H1 (cell line): ENCODE measurements at regions not wholly inside any gene's neighbourhood (a gene's known extent, or its start where the extent isn't known, plus 50 kb on each side); places are given as distances from the start of the nearest gene placed in this dataset.

Experiments used
- CTCF ChIA-PET: fragments of 300-600 bp; sonication (Branson Sonifier 250); formaldehyde crosslinking; loops from one replicate; lab custom pipeline; 2021; ENCODE audit not compliant: partially characterized antibody; lab: Charles Lee
- POLR2A ChIA-PET: fragments of 300-600 bp; sonication (Branson Sonifier 250); formaldehyde crosslinking; loops from one replicate; lab custom pipeline; 2021; ENCODE audit warnings: inconsistent platforms; ENCODE audit not compliant: partially characterized antibody; lab: Charles Lee
- DNase-seq, 2 experiments: peaks; one replicate each; pipeline versions ENCODE4 v3.0.0 to v3.0.0-alpha.2; 2010 to 2022; ENCODE audit warnings: low spot score in 2 of 2, low read depth in 1 of 2, mixed read lengths in 1 of 2
- FAIRE-seq: peaks from 2 replicates; lab custom pipeline; 2011; peaks lifted over from hg19 to GRCh38; lab: Jason Lieb, UNC
- H2AFZ ChIP-seq: 2 replicates; pipeline ENCODE4 v1.8.1; 2012; ENCODE audit warnings: low read length, inconsistent platforms
- H2AK5ac ChIP-seq: 2 replicates; pipeline ENCODE4 v1.6.1; 2013; ENCODE audit warnings: low read depth, low read length
- H2BK120ac ChIP-seq: replicated peaks from 2 replicates; pipeline ENCODE3; 2013; ENCODE audit warnings: low read depth, low read length, inconsistent platforms
- H2BK12ac ChIP-seq: 2 replicates; pipeline ENCODE4 v1.6.1; 2013; ENCODE audit warnings: low read depth, low read length
- H2BK15ac ChIP-seq: 2 replicates; pipeline ENCODE4 v1.6.1; 2013; ENCODE audit warnings: low read length
- H2BK20ac ChIP-seq: 2 replicates; pipeline ENCODE4 v1.6.1; 2013; ENCODE audit warnings: low read length
- H2BK5ac ChIP-seq: 2 replicates; pipeline ENCODE4 v1.6.1; 2013; ENCODE audit warnings: low read depth, low read length
- H3K14ac ChIP-seq: 2 replicates; pipeline ENCODE4 v1.6.1; 2013; ENCODE audit warnings: inconsistent platforms; ENCODE audit not compliant: insufficient read length
- H3K18ac ChIP-seq: 2 replicates; pipeline ENCODE4 v1.6.1; 2013; ENCODE audit warnings: low read length; ENCODE audit errors: extremely low read depth
- H3K23ac ChIP-seq: 2 replicates; pipeline ENCODE4 v1.6.1; 2013; ENCODE audit warnings: inconsistent platforms; ENCODE audit not compliant: insufficient read length
- H3K23me2 ChIP-seq: 2 replicates; pipeline ENCODE4 v1.6.1; 2013; ENCODE audit warnings: low read depth, low read length
- H3K27ac ChIP-seq: 2 replicates; pipeline ENCODE4 v1.6.1; 2011; ENCODE audit warnings: low read depth, low read length, inconsistent platforms
- H3K27me3 ChIP-seq, 4 experiments: replicated peaks in 1 of 4; 1 replicate in 1 of 4; 2 replicates in 3 of 4; pipeline versions ENCODE4 v1.6.1 to v1.8.1; 2011 to 2013; ENCODE audit warnings: low read length in 3 of 4, mild to moderate bottlenecking in 3 of 4, inconsistent platforms in 2 of 4, mixed read lengths in 2 of 4, moderate library complexity in 1 of 4; ENCODE audit not compliant: control insufficient read depth in 3 of 4, insufficient read depth in 3 of 4; ENCODE audit errors: extremely low read depth in 1 of 4
- H3K36me3 ChIP-seq, 4 experiments: 2 replicates each; pipeline versions ENCODE4 v1.6.1 to v1.8.1; 2011 to 2013; ENCODE audit warnings: mild to moderate bottlenecking in 4 of 4, low read length in 3 of 4, moderate library complexity in 2 of 4, control low read depth in 1 of 4, inconsistent platforms in 1 of 4; ENCODE audit not compliant: insufficient read depth in 4 of 4, control insufficient read depth in 2 of 4
- H3K4ac ChIP-seq: replicated peaks from 2 replicates; pipeline ENCODE3; 2013; ENCODE audit warnings: low read length, low read depth, mixed read lengths, inconsistent platforms; ENCODE audit not compliant: insufficient read length
- H3K4me1 ChIP-seq, 4 experiments: replicated peaks in 1 of 4; 1 replicate in 1 of 4; 2 replicates in 3 of 4; pipeline versions ENCODE4 v1.6.1 to v1.8.1; 2011 to 2013; ENCODE audit warnings: low read length in 3 of 4, inconsistent platforms in 2 of 4, mixed read lengths in 1 of 4; ENCODE audit not compliant: insufficient read depth in 4 of 4, control insufficient read depth in 3 of 4
- H3K4me2 ChIP-seq, 2 experiments: 2 replicates each; pipeline versions ENCODE4 v1.6.1 to v1.8.1; 2011 to 2013; ENCODE audit warnings: low read depth in 2 of 2, low read length in 2 of 2, control low read depth in 1 of 2, inconsistent platforms in 1 of 2, mild to moderate bottlenecking in 1 of 2; ENCODE audit not compliant: insufficient read depth in 1 of 2
- H3K4me3 ChIP-seq, 4 experiments: fragments of 200-600, 300-600 bp in 1 of 4; sonication (generic), shearing (Covaris generic), sonication (Bioruptor Twin) in 1 of 4; 2 replicates each; pipeline versions ENCODE4 v1.5.1 to v1.8.1; 2011 to 2016; ENCODE audit warnings: low read length in 4 of 4, low read depth in 3 of 4, control low read depth in 2 of 4, inconsistent platforms in 2 of 4, mild to moderate bottlenecking in 2 of 4, mixed read lengths in 1 of 4, moderate library complexity in 1 of 4; ENCODE audit not compliant: insufficient read depth in 2 of 4; ENCODE audit errors: extremely low read depth in 1 of 4
- H3K56ac ChIP-seq: replicated peaks from 2 replicates; pipeline ENCODE3; 2013; ENCODE audit warnings: low read depth, mild to moderate bottlenecking, mixed read lengths, low read length, inconsistent platforms; ENCODE audit not compliant: insufficient read length
- H3K79me1 ChIP-seq: 2 replicates; pipeline ENCODE4 v1.6.1; 2013; ENCODE audit warnings: low read depth, low read length, control low read depth
- H3K79me2 ChIP-seq, 2 experiments: 2 replicates each; pipeline versions ENCODE4 v1.6.1 to v1.8.1; 2012 to 2013; ENCODE audit warnings: low read length in 2 of 2, mild to moderate bottlenecking in 2 of 2, inconsistent platforms in 1 of 2; ENCODE audit not compliant: insufficient read depth in 2 of 2, control insufficient read depth in 1 of 2
- H3K9ac ChIP-seq, 4 experiments: replicated peaks in 1 of 4; 1 replicate in 1 of 4; 2 replicates in 3 of 4; pipeline versions ENCODE4 v1.6.1 to v1.8.1; 2011 to 2013; ENCODE audit warnings: low read depth in 3 of 4, low read length in 3 of 4, control low read depth in 2 of 4, mild to moderate bottlenecking in 2 of 4, moderate library complexity in 2 of 4, inconsistent platforms in 1 of 4; ENCODE audit errors: extremely low read depth in 1 of 4
- H3K9me3 ChIP-seq, 2 experiments: 2 replicates each; pipeline versions ENCODE4 v1.6.1 to v1.8.1; 2012 to 2013; ENCODE audit warnings: mild to moderate bottlenecking in 2 of 2, moderate library complexity in 2 of 2, control low read depth in 1 of 2, inconsistent platforms in 1 of 2, low read depth in 1 of 2, low read length in 1 of 2, mixed read lengths in 1 of 2; ENCODE audit not compliant: insufficient read depth in 2 of 2
- H4K20me1 ChIP-seq, 2 experiments: replicated peaks in 1 of 2; 2 replicates each; pipeline versions ENCODE3 to v1.8.1; 2011 to 2013; ENCODE audit warnings: inconsistent platforms in 2 of 2, low read length in 2 of 2, mild to moderate bottlenecking in 1 of 2; ENCODE audit not compliant: insufficient read depth in 2 of 2, control insufficient read depth in 1 of 2
- H4K5ac ChIP-seq: 2 replicates; pipeline ENCODE4 v1.6.1; 2013; ENCODE audit warnings: low read length, low read depth, mixed read lengths, inconsistent platforms; ENCODE audit not compliant: insufficient read length
- H4K8ac ChIP-seq: 2 replicates; pipeline ENCODE4 v1.8.0; 2013; ENCODE audit warnings: mild to moderate bottlenecking, moderate library complexity, low read length, inconsistent platforms; ENCODE audit not compliant: insufficient read depth; ENCODE audit errors: extremely low read depth
- H4K91ac ChIP-seq: replicated peaks from 2 replicates; pipeline ENCODE3; 2013; ENCODE audit warnings: low read length, mixed read lengths, inconsistent platforms; ENCODE audit not compliant: insufficient read length
- ASH2L ChIP-seq: fragments of 200-600, 300-600 bp; sonication (generic); IDR thresholded peaks from one replicate; pipeline ENCODE4 v1.7.1; 2017; ENCODE audit warnings: low read length
- CHD2 ChIP-seq: IDR thresholded peaks from 2 replicates; pipeline ENCODE4 v1.6.1; 2012; ENCODE audit warnings: low read length, improper control_type of control experiment
- CREB1 ChIP-seq: IDR thresholded peaks from 2 replicates; pipeline ENCODE4 v1.6.1; 2012; ENCODE audit warnings: inconsistent platforms
- NANOG ChIP-seq: IDR thresholded peaks from 2 replicates; pipeline ENCODE4 v1.6.1; 2011; ENCODE audit warnings: low read length, low read depth, mild to moderate bottlenecking, inconsistent platforms; ENCODE audit not compliant: insufficient read depth, poor library complexity, severe bottlenecking
- RXRA ChIP-seq: IDR thresholded peaks from 2 replicates; pipeline ENCODE4 v1.6.1; 2011; ENCODE audit warnings: low read depth, mild to moderate bottlenecking, low read length, moderate library complexity; ENCODE audit not compliant: insufficient read depth
- SP1 ChIP-seq: IDR thresholded peaks from 2 replicates; pipeline ENCODE4 v1.6.1; 2011; ENCODE audit warnings: low read depth, low read length
- TAF1 ChIP-seq: IDR thresholded peaks from 2 replicates; pipeline ENCODE4 v1.6.1; 2011; ENCODE audit warnings: mild to moderate bottlenecking, low read depth, low read length
- TEAD4 ChIP-seq: IDR thresholded peaks from 2 replicates; pipeline ENCODE4 v1.6.1; 2012; ENCODE audit warnings: low read depth, low read length, inconsistent platforms, mixed read lengths
- ZNF274 ChIP-seq: IDR thresholded peaks from 2 replicates; pipeline ENCODE4 v1.7.0; 2012; ENCODE audit warnings: low read length, borderline replicate concordance; ENCODE audit errors: extremely low read depth
- WGBS, 2 experiments: shearing (Covaris generic) in 1 of 2; methylation state at CpG; one replicate each; pipeline versions ENCODE4 v1.1.6 to v1.1.7; 2013 to 2015; ENCODE audit warnings: low lambda C conversion rate in 2 of 2, mixed read lengths in 2 of 2, inconsistent platforms in 1 of 2, low coverage in 1 of 2, missing lambda C conversion rate in 1 of 2; ENCODE audit not compliant: insufficient replicate concordance in 2 of 2, insufficient coverage in 1 of 2, insufficient read length in 1 of 2; ENCODE audit errors: extremely low coverage in 1 of 2, missing lambda C conversion rate in 1 of 2; 5-methylcytosine and 5-hydroxymethylcytosine counted together

DNA sequence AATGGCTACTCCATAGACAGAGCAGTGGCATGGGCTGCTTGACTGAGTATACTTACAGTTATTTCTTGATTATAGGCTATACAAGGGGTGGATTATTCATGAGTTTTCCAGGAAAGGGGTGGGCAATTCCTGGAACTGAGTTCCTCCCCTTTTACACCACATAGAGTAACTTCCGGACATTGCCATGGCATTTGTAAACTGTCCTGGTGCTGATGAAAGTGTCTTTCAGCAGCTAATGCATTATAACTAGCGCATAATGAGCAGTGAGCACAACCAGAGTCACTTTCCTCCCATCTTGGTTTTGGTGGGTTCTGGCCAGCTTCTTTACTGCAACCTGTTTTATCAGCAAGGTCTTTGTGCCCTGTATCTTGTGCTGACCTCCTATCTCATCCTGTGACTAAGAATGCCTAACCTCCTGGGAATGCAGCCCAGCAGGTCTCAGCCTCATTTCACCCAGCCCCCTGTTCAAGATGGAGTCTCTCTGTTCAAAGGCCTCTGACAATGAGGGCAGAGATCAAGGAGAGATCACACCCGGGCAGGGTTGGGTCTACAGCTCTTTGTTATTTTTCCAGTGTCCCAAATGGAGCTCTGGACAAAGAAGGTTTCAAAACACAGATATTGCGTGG lies 468.4 kb upstream of the PRKX start:
- peak; percentile 29 for TF ChIP-seq ASH2L
- 0 out of 2 replicates have a peak, but pooled peaks have one; percentile 38 for TF ChIP-seq TAF1
- no peak for TF ChIP-seq NANOG
- TF ChIP-seq TEAD4: peak; percentile 64
- TF ChIP-seq ZNF274: no peak
- TF ChIP-seq RXRA: no peak
- TF ChIP-seq CREB1: no peak
- 0 out of 2 replicates have a peak, but pooled peaks have one; percentile 46 for TF ChIP-seq SP1
- TF ChIP-seq CHD2: no peak
- peak overlapping the region; percentile 38 to 56 for H3K4me2 ChIP-seq
- no peaks in the 10 kb centered on the region for H3K79me1 ChIP-seq
- no peaks in the 10 kb centered on the region for H3K79me2 ChIP-seq
- H3K27me3 ChIP-seq: no peaks in the 10 kb centered on the region
- H3K4ac ChIP-seq: no peak overlapping the region
- H4K5ac ChIP-seq: no peak overlapping the region
- H4K91ac ChIP-seq: no peak overlapping the region
- no peak overlapping the region for H3K23ac ChIP-seq
- no peak overlapping the region; the same call in 1 of the 2 replicates for H2AFZ ChIP-seq
- no peaks in the 10 kb centered on the region for H4K20me1 ChIP-seq
- no peak overlapping the region for H2AK5ac ChIP-seq
- no peak overlapping the region for H2BK15ac ChIP-seq
- 0 out of 7 replicates have a peak, but pooled peaks cover 0 to 2% (median 0%) of the 10 kb centered on the region in 4 experiments for H3K4me1 ChIP-seq
- WGBS, 2 experiments: 68% methylated on average over 4 of the region's 4 CpGs; no CpG with 5 or more reads in 1 of the 2 experiments
- FAIRE-seq (peak; percentile 85), DNase-seq (peak; percentile 7 to 41)
- H4K8ac ChIP-seq: no peak overlapping the region
- no peak overlapping the region for H3K56ac ChIP-seq
- POLR2A ChIA-PET: interaction anchor here (0.6 kb wide), 1 partner anchor 204 kb away, joined by 3 read pairs; no protein-coding TSS in a partner anchor
- CTCF ChIA-PET: no interaction called here
- H3K9ac ChIP-seq: no peak overlapping the region
- H3K9me3 ChIP-seq: no peaks in the 10 kb centered on the region
- H3K14ac ChIP-seq: no peak overlapping the region
- H2BK20ac ChIP-seq: 0 out of 2 replicates have a peak overlapping the region, but pooled peaks have one; percentile 61
- peak overlapping the region; percentile 66; the same call in 1 of the 2 replicates for H2BK5ac ChIP-seq
- H3K27ac ChIP-seq: no peak overlapping the region
- peak overlapping the region; percentile 48 for H3K18ac ChIP-seq
- no peaks in the 10 kb centered on the region for H3K36me3 ChIP-seq
- H3K4me3 ChIP-seq: no peak overlapping the region
- H3K23me2 ChIP-seq: no peaks in the 10 kb centered on the region
- H2BK120ac ChIP-seq: no peak overlapping the region
- no peak overlapping the region for H2BK12ac ChIP-seq
